ENCODE measurements at regions not wholly inside any gene's neighbourhood (a gene's known extent, or its start where the extent isn't known, plus 50 kb on each side); places are given as distances from the start of the nearest gene placed in this dataset.
A peak's percentile ranks its signal among the peaks of the same experiment; 100 is the strongest.
"Not testable (repeated sequence)": the region's sequence is repeated elsewhere in the genome, so short reads cannot be mapped to it uniquely, and the experiment has no call there.

DNA sequence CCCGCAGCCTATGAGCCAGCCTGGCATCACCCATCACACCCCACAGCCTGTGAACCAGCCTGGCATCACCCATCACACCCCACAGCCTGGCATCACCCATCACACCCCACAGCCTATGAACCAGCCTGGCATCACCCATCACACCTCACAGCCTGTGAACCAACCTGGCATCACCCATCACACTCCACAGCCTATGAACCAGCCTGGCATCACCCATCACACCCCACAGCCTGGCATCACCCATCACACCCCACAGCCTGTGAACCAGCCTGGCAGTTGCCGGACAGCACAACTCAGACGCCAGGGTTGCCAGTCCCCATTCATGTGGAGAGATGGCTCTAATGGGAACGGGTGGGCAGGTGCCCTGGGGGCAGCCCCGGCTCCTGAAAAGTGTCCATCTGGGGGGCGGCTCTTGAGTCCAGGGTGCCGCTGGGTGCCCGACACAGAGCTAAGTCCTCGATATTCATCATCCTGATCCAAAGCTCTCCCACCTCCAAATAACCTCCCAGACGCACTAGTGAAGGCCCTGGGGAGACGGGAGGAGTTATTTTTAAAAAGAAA is 116.9 kb upstream of the AFDN start:
- not testable (repeated sequence) for DNase-seq

DNA sequence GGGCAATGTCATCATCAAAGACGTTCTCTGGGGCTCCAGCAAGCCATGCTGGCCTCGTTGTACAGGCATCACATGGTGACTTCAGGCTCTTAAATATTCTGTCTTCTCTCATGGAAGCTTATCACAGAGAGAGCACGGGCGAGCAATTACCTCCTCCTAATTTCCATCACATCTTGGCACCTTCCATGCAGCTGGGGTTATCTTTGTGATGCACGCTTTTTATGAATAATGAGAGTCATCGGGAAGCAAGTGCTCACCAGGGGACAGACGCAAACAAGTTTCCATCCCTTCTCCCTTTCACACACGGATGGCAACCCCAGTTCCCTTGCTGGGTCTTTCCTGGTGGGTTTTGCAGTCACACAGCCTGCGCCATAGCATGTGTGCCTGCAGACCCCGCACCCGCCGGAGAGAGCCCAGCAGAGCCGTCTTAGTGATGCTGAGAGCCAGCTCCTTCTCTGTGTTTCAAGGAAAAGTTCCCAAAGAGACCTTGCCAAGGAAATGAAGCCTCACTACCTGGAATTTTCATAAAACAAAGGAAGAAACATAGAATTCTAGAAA is 116.3 kb upstream of the AFDN start:
- no peak for DNase-seq

DNA sequence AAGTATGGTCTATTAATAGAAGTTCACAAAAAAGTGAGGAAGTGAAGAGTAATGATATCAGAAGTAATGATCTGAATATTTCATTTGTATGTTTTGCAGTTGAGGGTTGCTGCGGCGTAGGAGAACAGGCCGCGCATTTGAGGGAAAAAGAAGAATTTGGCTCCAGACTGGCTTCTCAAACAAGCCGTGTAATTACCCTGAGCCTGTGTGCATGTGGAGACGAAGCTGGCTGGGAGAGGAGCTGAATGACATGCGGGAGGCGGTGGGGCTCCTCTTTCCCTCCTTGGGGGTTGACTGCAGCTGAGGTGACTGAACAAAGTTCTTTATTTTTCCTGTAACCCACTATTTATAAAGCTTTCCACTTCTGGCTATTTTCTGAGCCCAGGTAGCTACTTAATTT is 115.5 kb upstream of the AFDN start:
- no peak for DNase-seq

DNA sequence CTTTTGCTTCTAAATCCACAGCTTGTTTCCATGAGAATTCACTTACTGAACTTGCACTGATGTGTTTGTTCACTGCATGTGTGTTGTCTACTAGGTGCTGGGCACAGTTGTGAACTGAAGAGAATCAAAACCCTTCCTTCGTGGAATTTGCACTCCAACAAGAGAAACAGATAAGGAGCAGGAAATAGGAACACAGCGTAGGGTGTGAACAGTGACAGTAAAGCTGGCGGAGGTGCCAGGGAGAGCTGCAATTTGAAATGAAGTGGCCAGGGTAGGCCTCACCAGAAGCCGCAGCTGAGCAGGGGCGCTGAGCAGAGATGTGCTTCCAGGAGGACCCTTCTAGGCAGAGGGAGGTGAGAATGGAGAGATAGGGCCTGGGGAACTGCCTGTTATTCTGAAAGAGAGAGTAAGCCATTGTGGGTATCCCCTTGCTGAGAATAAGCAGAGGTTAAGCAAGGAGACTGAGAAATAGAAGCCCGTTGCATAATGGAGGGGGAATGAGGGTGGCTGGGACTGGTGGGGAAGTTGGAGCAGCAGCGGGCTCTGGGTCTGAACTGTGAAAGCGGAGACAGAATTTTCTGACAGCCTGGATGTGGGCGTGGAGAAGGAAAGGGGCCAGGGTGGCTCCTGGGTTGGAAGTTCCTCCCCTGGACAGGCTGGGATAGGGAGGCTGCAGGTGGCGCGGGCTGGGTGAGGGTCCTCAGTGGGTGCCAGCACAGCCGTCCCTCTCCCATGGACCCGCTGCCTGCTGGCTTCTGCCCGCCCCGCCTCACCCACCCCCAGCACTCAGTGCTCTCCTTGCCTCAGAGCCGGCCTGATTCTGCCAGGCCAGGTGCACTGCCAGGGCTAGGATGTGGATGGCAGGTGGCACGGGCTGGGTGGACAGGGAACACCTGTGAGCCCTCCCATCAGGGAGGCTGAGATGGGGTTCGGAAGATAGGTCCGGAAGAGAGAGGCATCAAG is 114.7 kb upstream of the AFDN start:
- DNase-seq, result no peak

DNA sequence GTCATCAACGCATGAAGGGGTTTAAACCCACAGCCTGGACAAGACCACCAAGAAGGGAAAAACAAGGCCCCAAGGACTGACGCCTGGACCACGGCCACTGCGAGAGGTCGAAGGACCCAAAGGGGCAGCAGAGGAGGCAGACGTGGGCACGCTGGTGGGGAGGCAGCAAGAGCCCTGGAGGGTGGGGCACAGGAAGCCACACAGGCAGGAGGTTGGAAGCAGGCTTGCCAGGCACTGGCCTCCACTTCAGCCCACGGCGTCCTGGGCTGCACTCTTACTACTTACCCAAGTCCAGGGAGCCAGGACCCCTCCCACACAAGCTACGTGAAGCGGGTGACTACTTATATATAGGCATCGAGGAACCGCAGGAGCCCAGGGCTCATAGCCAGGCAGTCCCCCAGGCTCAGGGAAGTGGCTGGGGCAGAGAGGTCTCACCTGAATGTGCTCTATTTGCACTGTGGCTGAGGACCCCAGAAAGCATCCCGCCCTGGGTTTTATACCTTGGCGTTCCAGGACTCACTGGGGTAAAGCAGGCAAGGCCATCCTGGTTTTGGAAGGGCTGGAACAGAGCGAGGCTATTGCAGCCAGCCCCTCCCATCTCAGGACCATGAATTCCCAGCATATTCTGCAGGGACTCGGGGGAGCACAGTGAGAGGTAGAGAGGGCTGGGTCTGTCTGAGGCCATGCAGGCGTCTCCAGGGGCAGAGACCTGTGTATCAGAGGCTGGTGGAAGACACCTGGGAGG is 113.8 kb upstream of the AFDN start:
- no peak for DNase-seq

DNA sequence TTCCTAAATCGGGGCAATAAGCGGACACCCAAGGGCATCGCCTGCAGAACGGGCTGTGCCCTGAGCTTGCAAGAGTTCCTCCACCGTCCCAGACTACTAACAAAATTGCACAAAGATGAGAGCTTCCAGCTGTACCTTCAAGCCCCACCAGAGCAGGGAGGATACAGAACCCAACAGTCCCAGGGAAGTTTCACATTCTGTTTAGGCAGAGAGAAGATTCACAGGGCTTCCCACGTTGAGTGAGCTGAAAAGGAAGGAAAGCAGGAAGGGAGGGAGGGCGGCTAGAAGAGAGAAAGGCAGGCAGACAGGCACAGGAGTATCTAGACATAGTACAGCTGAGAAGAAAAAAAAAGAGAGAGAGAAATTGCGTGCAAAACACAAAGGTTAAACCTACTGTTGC is 112.6 kb upstream of the AFDN start:
- no peak for DNase-seq

DNA sequence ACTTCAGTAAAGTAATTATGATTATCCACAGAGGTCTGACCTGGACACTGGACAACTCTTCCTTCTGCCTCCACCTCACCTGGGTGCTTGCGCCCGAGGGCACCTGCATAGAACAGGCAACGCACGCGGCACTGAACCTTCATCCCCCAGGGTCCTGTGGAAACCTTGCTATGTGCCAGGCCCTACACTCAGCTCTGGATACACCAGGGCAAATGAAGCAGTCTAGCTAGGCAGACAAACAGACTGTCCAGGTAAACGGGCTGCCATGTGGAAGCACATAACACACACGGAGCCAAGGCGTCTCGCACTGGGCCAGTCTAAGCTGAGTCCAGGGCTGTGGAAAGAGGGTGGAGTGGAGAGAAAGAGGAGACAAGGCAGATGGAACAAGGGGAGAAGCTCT is 109.3 kb upstream of the AFDN start:
- DNase-seq, result no peak

DNA sequence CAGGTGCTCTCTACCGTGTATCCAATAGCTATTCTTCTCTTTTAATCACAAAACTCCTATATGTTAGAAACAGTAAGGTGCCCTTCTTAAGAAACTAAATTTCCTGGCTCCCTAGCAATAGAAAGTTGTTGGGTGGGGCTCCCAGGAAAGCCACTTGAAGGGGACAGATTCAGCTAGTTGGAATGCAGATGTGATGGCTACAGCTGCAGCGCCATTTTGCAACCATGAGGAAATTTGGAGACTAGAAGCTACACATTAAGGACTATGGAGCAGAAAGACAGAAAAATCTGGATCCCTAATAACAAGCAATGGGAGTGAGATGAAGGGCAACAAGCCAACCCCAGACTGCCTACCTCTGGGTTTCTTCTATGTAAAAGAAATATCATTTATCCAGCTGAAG is 108.8 kb upstream of the AFDN start:
- no peak for DNase-seq

DNA sequence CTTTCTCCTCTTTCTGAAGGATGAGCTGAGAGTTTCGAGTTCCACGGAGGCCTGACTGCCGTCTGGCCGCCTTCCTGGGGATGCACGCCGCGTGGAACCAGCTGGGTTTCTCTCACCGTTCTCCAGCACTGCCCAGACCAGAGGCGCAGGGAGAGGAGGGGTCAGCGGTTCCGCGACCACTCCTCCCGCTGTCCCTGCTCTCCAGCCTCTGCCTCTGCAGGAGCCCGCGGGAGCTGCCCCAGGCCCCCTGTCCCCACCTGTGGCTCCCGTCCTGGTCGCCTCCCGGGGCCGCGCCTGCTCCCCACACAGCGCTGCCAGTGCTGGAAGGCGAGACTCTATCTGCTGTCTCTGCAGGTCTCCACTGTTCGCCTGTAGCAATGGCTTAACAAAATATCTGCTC is 106.8 kb upstream of the AFDN start:
- no peak for DNase-seq

DNA sequence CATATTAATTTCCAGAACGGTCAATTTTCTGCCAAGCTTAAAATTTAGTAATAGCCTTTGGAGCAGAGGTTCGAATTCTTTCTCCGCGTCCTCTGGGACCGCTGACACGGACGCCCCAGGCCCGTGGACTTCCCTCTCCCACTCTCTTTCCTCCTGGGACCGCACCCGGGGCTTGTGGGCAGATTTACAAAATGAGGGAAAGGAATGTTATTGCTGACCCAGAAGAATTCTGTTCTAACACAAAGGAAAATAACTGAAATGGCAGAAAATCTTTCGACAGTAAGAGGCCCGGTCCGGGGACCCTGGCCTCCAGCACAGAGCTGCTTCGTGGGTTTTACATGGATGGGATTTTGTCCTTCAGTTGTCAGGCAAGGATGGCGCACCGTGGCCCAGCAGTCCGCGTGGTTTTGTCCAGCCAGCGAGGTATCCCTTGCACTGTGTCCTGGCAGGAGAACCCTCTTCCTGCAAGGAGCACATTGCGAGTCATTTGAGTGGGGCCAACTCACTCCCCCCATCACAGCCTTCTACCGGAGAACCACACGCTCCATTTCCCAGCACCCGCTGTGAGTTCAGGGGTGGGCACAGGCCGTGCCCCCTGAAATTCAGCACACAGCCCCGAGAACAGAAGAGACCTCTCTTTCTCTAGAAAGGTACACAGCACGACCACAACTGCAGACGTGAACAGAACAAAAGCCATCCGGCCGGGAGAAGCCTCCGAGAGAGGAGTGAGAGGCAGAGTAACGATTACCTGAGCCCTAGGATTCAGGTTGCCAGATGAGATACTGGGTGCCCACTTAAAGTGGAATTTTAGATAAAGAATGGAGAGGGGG is 106.0 kb upstream of the AFDN start:
- DNase-seq, result no peak

DNA sequence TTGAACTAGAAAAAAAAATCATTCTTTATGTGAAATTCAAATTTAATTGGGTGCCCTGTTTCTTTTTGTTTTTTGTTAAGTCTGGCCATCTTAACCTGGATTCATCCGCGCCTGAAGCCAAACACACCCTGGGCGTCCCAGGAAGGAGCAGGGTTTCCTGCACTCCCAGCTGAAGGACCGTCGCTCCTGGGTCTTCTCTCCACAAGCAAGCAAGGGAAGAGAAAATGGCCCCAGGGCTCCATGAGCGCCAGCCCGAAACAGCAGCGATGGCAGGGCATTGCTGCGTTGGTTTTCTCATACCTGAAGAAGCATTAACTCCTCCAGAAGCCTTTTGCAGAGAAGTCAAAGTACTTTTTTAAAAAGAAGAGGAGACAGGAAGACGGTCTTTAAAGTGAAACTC is 105.4 kb upstream of the AFDN start:
- no peak for DNase-seq

DNA sequence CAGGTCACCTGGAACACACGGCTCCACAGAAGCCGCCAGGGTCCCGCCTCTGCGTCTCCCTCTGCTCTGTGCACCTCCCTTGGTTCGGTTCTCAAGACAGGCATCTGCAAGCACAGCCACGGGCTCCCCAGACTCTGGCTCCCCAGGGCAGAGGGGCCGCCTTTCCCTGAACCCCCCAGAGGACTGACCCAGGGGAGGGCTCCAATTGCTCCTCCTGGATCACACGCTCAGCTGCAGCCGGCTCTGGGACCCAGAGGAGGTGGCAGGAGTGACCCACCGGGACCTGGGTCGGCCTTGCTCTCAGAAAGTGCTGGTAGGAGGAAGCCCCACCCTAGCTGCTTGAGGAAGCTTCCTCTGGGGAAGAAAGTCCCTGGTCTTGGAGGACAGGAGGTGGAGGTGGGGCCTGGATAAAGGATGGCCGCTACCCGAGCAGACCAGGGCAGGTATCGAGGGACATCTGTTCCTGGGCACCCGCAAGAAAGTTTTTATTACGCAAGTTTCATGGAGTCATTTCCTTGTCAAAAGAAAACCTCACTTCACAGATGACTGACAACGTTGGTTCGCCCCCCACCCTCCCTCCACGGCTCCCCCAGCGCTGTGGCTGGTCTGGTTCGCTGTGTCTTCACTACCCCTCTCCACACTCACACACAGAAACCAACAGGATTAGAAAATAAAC is 103.9 kb upstream of the AFDN start:
- DNase-seq, result no peak

DNA sequence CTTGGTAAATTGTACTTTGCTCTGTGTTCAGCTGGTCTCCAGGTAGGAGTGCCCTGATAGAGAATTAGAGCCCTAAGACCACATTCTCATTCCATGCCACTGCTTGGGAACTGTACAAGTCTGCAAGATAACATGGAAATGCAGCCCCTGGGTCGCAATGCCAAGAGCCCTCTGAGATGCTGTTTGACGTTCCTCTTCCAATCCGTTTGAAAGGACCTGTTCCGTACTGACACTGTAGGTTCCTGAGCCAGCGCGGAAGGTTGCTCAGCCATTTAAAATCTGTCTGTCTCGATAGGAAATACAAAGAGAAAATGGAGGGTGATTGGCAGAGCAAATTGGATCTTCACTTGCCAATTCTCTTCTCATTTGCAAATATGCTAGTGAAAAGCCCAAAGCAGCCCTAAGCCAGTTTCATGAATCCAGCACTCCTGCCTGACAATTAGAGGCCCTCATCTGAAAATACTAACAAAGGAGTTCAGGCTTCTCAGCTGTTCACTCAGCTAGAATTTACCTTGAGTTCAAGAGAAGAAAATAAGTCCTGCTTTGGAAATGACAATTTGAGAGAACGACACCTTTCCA is 100.6 kb upstream of the AFDN start:
- DNase-seq, result no peak

DNA sequence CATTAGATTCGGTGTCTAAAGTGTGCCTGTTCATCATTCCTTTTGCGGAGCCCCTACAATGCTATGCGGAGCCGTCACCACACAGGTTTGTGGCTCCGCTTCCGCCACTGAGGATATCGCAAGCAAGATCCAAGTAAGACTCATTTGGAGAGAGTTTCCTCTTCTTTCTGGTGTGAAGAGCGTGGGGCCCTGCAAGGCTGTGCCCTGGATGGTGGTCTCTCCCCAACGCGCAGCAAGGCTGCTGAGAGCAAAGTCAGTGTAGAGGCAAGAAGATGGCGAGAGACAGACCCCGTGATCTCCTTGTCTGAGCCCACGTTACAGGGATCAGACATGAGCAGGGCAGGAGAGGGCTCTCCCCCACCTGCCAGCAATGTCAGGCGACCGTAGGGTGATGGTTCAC is 96.3 kb upstream of the AFDN start:
- DNase-seq, result no peak

DNA sequence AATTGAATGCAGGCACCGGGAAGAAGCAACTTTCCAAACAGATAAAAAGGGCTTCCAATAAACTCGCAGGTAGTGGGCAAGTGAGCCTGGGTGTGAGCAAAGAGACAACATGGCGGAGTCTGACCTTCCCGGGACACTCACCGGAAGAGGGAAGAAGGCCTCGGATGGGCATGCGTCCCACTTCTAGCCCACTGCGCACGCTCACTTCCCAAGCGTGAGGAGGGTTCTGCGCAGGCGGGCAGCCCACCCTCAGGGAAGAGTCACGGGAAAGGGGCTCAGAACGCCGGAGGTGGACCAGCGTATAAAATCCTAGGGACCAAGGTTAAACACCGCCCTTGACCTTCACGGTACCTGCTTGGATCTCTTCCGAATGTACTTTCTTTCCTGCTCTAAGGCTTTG is 95.5 kb upstream of the AFDN start:
- no peak for DNase-seq

DNA sequence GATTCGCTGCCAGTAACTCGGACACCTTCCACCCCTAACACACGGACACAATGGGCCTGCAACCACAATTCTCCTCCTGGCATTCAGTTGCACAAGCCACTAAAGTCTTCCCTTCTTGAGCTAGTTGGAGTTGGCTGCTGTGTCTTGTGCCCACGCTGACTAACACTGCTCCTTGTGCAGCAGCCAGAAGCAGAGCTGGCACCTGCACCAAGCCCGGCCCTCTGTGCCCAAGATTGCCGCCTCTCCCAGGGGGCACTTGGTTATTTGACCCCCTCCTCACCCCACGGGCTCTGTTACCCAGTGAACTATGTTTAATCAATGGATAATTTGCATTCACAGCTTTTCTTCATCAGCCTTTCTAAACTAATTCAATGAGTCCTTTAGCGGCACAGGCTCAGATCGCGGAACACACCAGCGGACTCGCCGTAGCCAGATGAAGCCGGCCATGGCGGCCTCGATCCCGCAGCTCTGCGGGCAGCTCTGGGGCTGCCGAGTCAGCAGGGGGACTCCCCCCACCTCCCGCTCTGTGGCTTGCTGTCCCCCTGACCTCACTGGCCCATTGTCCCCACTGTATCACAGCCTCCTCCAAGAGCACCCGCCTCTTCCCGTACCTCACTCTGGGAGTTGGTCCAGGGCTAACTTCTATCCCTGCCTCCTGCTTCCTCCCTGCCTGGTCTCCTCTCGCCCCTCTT is 94.8 kb upstream of the AFDN start:
- DNase-seq, result no peak

DNA sequence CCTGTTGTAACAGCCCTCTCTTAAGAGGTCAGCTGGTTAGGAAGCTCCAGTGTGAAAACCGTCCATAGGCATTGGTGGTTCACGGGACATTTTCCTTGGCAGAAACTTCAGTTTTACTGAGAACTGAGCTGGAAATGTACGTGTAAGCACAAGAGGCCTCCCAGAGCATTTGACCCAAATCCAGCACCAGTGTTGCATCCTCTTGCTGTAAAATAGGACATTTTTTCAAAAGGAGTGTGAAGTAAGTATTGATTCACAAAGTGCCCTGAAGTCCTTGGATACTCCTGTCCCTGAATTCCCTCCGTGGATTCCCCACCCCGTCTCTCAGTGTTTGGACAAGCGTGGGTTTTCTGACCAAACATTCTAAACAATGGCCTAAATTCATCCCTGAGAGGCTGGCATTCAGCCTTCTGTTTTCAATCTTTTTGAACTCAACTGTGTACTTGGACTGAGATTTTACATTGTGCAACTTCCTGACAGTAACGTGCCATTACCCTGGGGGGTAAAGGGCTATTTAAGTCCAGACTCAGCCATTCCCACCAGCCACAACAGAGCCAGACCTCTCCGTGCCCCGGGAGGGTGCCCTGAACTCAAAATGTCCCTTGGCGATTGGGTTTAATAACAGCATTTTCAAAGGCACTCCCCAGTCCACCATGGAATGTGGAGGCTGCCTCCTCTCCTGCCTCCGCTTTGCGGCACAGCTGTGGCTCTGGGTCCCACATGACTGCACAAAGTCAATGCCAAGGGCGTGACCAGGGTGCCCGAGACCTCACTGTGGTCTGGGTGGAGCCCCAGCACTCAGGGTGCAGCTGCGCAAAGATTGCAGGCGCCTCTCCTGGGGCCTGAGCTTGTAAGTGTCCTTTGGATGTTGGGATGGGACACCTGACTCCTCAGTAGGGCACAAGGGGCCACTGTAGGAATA is 92.7 kb upstream of the AFDN start:
- peak; percentile 65 for DNase-seq

DNA sequence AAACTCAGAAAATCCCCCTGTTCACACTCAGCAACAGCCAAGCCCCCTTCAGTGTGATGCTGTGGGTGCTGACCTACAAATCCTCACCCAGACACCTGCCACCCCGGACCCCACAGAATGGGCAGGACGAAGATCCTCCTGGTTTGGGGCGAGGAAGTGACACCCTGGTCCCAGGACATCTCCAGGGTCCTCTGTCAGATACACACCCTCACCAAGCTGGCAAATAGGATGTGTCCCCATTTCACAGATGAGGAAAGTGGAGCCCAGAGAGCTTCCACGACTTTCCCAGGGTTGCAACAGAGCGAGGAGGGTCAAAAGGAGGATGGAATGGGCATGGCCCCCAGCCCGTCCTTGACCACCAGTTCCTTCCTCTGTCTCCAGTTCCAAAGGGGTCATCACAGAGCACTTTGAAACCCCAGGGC is 92.0 kb upstream of the AFDN start:
- DNase-seq, result no peak
